Keratinocyte (primary cell): ENCODE measurements at regions not wholly inside any gene's neighbourhood (a gene's known extent, or its start where the extent isn't known, plus 50 kb on each side); places are given as distances from the start of the nearest gene placed in this dataset.

Source experiments
- EZH2 ChIP-seq: IDR thresholded peaks from one replicate; pipeline ENCODE4 v1.6.1; 2012; ENCODE audit warnings: inconsistent platforms, mild to moderate bottlenecking, low read length, moderate library complexity
- TF ChIP-seq, protein P1 (sequence below), 3 experiments: IDR thresholded peaks in 1 of 3; conservative IDR thresholded peaks in 1 of 3; optimal IDR thresholded peaks in 1 of 3; 2 replicates in 2 of 3; 3 replicates in 1 of 3; pipeline versions ENCODE3 to v1.5.1; 2011; ENCODE audit warnings: low read length in 3 of 3, mild to moderate bottlenecking in 3 of 3, moderate library complexity in 2 of 3, control low read depth in 1 of 3, inconsistent platforms in 1 of 3; ENCODE audit not compliant: insufficient read depth in 2 of 3; ENCODE audit errors: extremely low read depth in 1 of 3

DNA sequence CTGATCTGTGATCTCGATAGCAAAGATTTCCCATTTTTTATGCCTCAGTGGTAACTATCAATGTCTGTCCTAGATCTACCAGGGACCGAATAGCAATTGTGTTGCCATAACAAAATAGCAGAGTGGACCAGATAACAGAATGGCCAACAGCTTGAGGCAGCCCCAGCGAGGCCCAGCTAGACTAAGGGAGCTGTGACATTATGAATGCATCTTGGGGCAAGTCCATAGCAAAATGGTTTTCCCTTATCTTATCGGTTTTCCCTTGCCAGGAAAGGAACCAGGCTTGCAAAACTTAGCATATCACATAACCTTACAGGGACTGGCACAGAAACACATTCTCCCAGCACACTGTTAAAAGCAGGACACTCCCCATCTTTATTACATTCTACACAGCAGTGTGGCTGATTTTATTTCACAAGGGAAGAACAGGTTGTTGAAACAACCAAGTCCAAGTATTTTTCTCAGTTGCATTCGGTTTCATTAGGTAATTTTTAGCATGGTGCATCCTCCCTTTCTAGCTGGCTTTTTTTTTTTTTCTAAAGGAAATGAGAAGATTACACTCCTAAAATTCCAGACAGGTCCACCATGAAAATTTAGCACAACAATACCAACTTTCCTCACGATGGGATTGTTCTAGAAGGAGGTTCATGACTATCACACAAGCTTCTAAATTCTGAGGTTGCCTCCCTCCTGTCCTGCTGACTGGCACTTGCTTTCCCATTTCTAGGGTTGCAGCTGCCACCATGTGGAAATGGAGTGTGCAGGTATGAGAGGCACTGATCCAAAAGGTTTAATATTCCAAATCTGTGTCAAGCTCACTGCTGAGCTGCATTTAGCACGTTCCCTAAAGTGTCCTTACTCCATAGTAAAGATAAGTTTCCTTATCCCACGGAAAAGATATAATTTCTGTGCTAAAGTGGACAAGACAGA lies 97.0 kb upstream of the SLC35G4 start:
- TF ChIP-seq, protein P1, sequence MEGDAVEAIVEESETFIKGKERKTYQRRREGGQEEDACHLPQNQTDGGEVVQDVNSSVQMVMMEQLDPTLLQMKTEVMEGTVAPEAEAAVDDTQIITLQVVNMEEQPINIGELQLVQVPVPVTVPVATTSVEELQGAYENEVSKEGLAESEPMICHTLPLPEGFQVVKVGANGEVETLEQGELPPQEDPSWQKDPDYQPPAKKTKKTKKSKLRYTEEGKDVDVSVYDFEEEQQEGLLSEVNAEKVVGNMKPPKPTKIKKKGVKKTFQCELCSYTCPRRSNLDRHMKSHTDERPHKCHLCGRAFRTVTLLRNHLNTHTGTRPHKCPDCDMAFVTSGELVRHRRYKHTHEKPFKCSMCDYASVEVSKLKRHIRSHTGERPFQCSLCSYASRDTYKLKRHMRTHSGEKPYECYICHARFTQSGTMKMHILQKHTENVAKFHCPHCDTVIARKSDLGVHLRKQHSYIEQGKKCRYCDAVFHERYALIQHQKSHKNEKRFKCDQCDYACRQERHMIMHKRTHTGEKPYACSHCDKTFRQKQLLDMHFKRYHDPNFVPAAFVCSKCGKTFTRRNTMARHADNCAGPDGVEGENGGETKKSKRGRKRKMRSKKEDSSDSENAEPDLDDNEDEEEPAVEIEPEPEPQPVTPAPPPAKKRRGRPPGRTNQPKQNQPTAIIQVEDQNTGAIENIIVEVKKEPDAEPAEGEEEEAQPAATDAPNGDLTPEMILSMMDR (optimal IDR thresholded peaks at IDR 0.05 in 1 of 3, IDR thresholded peaks at IDR 0.05 in 1 of 3, conservative IDR thresholded peaks at IDR 0.05 in 1 of 3; ENCODE audit: extremely low read depth in 1 of 3, insufficient read depth in 2 of 3, low read length in 3 of 3), result peak; percentile 61 to 84 (median 66)
- no peak for TF ChIP-seq EZH2
